ENCODE measurements at regions not wholly inside any gene's neighbourhood (a gene's known extent, or its start where the extent isn't known, plus 50 kb on each side); places are given as distances from the start of the nearest gene placed in this dataset.
"Not testable (repeated sequence)": the region's sequence is repeated elsewhere in the genome, so short reads cannot be mapped to it uniquely, and the experiment has no call there.

GRCh38 chr22:15835729-15836128 is 145.9 kb downstream of the POTEH start:
- not testable (repeated sequence) for DNase-seq (ENCODE audit: low spot score)

GRCh38 chr22:15849772-15850171 is 159.9 kb downstream of the POTEH start:
- DNase-seq (ENCODE audit: low spot score): not testable (repeated sequence)

- DNase-seq (ENCODE audit: low spot score): not testable (repeated sequence)
These were observed 164.0 kb downstream of the POTEH start for GRCh38 chr22:15853716-15854373.

GRCh38 chr22:15854421-15854820 is 164.6 kb downstream of the POTEH start:
- not testable (repeated sequence) for DNase-seq (ENCODE audit: low spot score)

GRCh38 chr22:15854978-15855377 is 165.2 kb downstream of the POTEH start:
- not testable (repeated sequence) for DNase-seq (ENCODE audit: low spot score)

GRCh38 chr22:15880926-15881325 is 191.1 kb downstream of the POTEH start:
- DNase-seq (ENCODE audit: low spot score): not testable (repeated sequence)

- not testable (repeated sequence) for DNase-seq (ENCODE audit: low spot score)
These were observed 214.5 kb downstream of the POTEH start for GRCh38 chr22:15904326-15904725.

GRCh38 chr22:15911704-15912103 is 221.9 kb downstream of the POTEH start:
- DNase-seq (ENCODE audit: low spot score): not testable (repeated sequence)

- not testable (repeated sequence) for DNase-seq (ENCODE audit: low spot score)
These were observed 229.3 kb downstream of the POTEH start for GRCh38 chr22:15919120-15919519.

- not testable (repeated sequence) for DNase-seq (ENCODE audit: low spot score)
These were observed 231.1 kb downstream of the POTEH start for GRCh38 chr22:15920941-15921340.

- not testable (repeated sequence) for DNase-seq (ENCODE audit: low spot score)
These were observed 232.3 kb downstream of the POTEH start for GRCh38 chr22:15922132-15922531.

- not testable (repeated sequence) for DNase-seq (ENCODE audit: low spot score)
These were observed 232.8 kb downstream of the POTEH start for GRCh38 chr22:15922666-15923065.

GRCh38 chr22:15924820-15925219 is 235.0 kb downstream of the POTEH start:
- not testable (repeated sequence) for DNase-seq (ENCODE audit: low spot score)

GRCh38 chr22:15927172-15927571 is 237.3 kb downstream of the POTEH start:
- not testable (repeated sequence) for DNase-seq (ENCODE audit: low spot score)
